ENCODE measurements at regions not wholly inside any gene's neighbourhood (a gene's known extent, or its start where the extent isn't known, plus 50 kb on each side); places are given as distances from the start of the nearest gene placed in this dataset.

GRCh38 chr9:79220251-79220650 lies 351.5 kb upstream of the TLE4 start:
- no peak for TF ChIP-seq CTCF (IDR thresholded peaks at IDR 0.05)
- TF ChIP-seq POLR2A (IDR thresholded peaks at IDR 0.05) = no peak

Data from uterus (tissue), 2 donors.